ENCODE measurements at regions not wholly inside any gene's neighbourhood (a gene's known extent, or its start where the extent isn't known, plus 50 kb on each side); places are given as distances from the start of the nearest gene placed in this dataset.

DNA sequence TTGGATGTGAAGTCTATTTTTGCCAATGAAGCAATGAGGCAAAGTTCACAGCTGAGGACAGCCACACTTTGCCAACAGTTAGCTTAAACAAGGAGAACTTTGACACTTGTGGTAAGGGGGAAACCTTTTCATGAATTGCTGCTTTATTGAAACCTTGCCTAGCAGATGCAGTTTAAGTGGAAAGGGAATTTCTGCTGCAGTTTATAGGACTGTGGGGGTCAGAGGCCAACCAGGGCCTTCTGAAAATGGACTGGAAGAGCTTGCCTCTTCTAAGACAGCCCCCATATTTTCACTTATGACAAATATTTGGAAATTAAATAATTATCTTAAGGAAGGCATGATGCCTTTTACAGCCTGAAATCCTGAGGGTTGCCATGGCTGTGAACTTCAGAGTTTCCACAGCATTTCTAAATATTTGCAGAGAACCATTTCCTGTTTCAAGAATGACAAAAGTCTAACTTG, 550.3 kb downstream of the RAB28 start (continued):
- no peak for TF ChIP-seq SAFB2 (CRISPR knock-in tag; IDR thresholded peaks at IDR 0.05; ENCODE audit: borderline replicate concordance, low read depth)
- TF ChIP-seq, protein P1, sequence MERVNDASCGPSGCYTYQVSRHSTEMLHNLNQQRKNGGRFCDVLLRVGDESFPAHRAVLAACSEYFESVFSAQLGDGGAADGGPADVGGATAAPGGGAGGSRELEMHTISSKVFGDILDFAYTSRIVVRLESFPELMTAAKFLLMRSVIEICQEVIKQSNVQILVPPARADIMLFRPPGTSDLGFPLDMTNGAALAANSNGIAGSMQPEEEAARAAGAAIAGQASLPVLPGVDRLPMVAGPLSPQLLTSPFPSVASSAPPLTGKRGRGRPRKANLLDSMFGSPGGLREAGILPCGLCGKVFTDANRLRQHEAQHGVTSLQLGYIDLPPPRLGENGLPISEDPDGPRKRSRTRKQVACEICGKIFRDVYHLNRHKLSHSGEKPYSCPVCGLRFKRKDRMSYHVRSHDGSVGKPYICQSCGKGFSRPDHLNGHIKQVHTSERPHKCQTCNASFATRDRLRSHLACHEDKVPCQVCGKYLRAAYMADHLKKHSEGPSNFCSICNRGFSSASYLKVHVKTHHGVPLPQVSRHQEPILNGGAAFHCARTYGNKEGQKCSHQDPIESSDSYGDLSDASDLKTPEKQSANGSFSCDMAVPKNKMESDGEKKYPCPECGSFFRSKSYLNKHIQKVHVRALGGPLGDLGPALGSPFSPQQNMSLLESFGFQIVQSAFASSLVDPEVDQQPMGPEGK (CRISPR knock-in tag; IDR thresholded peaks at IDR 0.05), result peak; percentile 57
- no peak for TF ChIP-seq ZNF160 (CRISPR knock-in tag; IDR thresholded peaks at IDR 0.05)
- TF ChIP-seq, protein P2, sequence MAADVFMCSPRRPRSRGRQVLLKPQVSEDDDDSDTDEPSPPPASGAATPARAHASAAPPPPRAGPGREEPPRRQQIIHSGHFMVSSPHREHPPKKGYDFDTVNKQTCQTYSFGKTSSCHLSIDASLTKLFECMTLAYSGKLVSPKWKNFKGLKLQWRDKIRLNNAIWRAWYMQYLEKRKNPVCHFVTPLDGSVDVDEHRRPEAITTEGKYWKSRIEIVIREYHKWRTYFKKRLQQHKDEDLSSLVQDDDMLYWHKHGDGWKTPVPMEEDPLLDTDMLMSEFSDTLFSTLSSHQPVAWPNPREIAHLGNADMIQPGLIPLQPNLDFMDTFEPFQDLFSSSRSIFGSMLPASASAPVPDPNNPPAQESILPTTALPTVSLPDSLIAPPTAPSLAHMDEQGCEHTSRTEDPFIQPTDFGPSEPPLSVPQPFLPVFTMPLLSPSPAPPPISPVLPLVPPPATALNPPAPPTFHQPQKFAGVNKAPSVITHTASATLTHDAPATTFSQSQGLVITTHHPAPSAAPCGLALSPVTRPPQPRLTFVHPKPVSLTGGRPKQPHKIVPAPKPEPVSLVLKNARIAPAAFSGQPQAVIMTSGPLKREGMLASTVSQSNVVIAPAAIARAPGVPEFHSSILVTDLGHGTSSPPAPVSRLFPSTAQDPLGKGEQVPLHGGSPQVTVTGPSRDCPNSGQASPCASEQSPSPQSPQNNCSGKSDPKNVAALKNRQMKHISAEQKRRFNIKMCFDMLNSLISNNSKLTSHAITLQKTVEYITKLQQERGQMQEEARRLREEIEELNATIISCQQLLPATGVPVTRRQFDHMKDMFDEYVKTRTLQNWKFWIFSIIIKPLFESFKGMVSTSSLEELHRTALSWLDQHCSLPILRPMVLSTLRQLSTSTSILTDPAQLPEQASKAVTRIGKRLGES (CRISPR knock-in tag; IDR thresholded peaks at IDR 0.05; ENCODE audit: borderline replicate concordance), result no peak
- TF ChIP-seq, protein P3, sequence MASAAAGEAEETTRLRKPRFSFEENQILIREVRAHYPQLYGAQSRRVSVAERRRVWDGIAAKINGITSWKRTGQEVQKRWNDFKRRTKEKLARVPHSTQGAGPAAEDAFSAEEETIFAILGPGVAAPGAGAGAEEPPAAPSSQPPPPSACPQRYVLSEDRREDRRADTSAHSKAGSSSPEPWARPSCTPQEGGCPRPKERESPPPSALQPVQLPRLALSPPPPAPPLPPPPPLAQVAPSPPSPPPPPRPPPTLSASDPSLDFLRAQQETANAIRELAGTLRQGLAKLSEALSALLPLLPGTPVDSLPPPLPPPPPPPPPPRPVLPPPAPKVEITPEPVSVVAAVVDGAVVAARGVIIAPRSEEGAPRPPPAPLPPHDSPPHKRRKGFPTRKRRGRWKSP (CRISPR knock-in tag; IDR thresholded peaks at IDR 0.05), result 0 out of 2 replicates have a peak, but pooled peaks have one; percentile 48
- TF ChIP-seq WIZ (CRISPR knock-in tag; IDR thresholded peaks at IDR 0.05), result no peak
- 0 out of 2 replicates have a peak, but pooled peaks have one; percentile 37 for TF ChIP-seq RFXAP (CRISPR knock-in tag; IDR thresholded peaks at IDR 0.05; ENCODE audit: borderline replicate concordance)
- no peak for TF ChIP-seq NFE2L1 (CRISPR knock-in tag; IDR thresholded peaks at IDR 0.05; ENCODE audit: borderline replicate concordance)
- no peak for TF ChIP-seq ZNF567 (CRISPR knock-in tag; IDR thresholded peaks at IDR 0.05; ENCODE audit: borderline replicate concordance)
- peak; percentile 51; the same call in 1 of the 2 replicates for TF ChIP-seq BHLHE40 (IDR thresholded peaks at IDR 0.05; ENCODE audit: low read length)
- no peak for TF ChIP-seq PRPF4 (IDR thresholded peaks at IDR 0.05; ENCODE audit: low read depth, low read length, poor library complexity, severe bottlenecking)
- no peak for TF ChIP-seq PAWR (CRISPR knock-in tag; IDR thresholded peaks at IDR 0.05; ENCODE audit: borderline replicate concordance)
- TF ChIP-seq ZNF180 (CRISPR knock-in tag; IDR thresholded peaks at IDR 0.05; ENCODE audit: borderline replicate concordance, low read depth), result no peak
- no peak for TF ChIP-seq GABPB1 (CRISPR knock-in tag; IDR thresholded peaks at IDR 0.05)
- TF ChIP-seq, protein P4, sequence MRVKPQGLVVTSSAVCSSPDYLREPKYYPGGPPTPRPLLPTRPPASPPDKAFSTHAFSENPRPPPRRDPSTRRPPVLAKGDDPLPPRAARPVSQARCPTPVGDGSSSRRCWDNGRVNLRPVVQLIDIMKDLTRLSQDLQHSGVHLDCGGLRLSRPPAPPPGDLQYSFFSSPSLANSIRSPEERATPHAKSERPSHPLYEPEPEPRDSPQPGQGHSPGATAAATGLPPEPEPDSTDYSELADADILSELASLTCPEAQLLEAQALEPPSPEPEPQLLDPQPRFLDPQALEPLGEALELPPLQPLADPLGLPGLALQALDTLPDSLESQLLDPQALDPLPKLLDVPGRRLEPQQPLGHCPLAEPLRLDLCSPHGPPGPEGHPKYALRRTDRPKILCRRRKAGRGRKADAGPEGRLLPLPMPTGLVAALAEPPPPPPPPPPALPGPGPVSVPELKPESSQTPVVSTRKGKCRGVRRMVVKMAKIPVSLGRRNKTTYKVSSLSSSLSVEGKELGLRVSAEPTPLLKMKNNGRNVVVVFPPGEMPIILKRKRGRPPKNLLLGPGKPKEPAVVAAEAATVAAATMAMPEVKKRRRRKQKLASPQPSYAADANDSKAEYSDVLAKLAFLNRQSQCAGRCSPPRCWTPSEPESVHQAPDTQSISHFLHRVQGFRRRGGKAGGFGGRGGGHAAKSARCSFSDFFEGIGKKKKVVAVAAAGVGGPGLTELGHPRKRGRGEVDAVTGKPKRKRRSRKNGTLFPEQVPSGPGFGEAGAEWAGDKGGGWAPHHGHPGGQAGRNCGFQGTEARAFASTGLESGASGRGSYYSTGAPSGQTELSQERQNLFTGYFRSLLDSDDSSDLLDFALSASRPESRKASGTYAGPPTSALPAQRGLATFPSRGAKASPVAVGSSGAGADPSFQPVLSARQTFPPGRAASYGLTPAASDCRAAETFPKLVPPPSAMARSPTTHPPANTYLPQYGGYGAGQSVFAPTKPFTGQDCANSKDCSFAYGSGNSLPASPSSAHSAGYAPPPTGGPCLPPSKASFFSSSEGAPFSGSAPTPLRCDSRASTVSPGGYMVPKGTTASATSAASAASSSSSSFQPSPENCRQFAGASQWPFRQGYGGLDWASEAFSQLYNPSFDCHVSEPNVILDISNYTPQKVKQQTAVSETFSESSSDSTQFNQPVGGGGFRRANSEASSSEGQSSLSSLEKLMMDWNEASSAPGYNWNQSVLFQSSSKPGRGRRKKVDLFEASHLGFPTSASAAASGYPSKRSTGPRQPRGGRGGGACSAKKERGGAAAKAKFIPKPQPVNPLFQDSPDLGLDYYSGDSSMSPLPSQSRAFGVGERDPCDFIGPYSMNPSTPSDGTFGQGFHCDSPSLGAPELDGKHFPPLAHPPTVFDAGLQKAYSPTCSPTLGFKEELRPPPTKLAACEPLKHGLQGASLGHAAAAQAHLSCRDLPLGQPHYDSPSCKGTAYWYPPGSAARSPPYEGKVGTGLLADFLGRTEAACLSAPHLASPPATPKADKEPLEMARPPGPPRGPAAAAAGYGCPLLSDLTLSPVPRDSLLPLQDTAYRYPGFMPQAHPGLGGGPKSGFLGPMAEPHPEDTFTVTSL (CRISPR knock-in tag; IDR thresholded peaks at IDR 0.05; ENCODE audit: borderline replicate concordance), result peak; percentile 97
- TF ChIP-seq ZNF644 (CRISPR knock-in tag; IDR thresholded peaks at IDR 0.05; ENCODE audit: low read depth), result peak; percentile 91

All from HepG2 (cell line).